HepG2 (cell line): ENCODE measurements at regions not wholly inside any gene's neighbourhood (a gene's known extent, or its start where the extent isn't known, plus 50 kb on each side); places are given as distances from the start of the nearest gene placed in this dataset.

Experiments used
- EZH2 ChIP-seq: conservative IDR thresholded peaks from 2 replicates; pipeline ENCODE4 v1.6.1; 2012; ENCODE audit warnings: mild to moderate bottlenecking, low read depth, low read length, moderate library complexity
- ZNF253 ChIP-seq: sonication (generic); formaldehyde crosslinking; IDR thresholded peaks from 2 replicates; pipeline ENCODE4 v1.8.0; 2022; ENCODE audit warnings: mild to moderate bottlenecking, missing genetic modification reagents, borderline replicate concordance

- TF ChIP-seq ZNF253: no peak
- no peak for TF ChIP-seq EZH2
These were observed 436.0 kb downstream of the METTL4 start for GRCh38 chr18:2135309-2135708.
